Heart right ventricle (tissue), 16 donors: ENCODE measurements at regions not wholly inside any gene's neighbourhood (a gene's known extent, or its start where the extent isn't known, plus 50 kb on each side); places are given as distances from the start of the nearest gene placed in this dataset.

Experiments
- ATAC-seq, 8 donors: fragments of 200-7000 bp; cut with Tn5 transposase; one replicate each; pipeline ENCODE4 v1.9.1; 2020; ENCODE audit warnings: mild to moderate bottlenecking in 8 of 8, moderate library complexity in 8 of 8, moderate number of reproducible peaks in 1 of 8
- DNase-seq, 2 donors: peaks; one replicate each; pipeline ENCODE4 v3.0.0-alpha.2; 2020
- H3K27ac ChIP-seq, 10 donors: fragments of 200-600 bp; sonication (generic) in 2 of 10; one replicate each; pipeline versions ENCODE4 v1.5.0 to v1.8.0; 2020 to 2022; ENCODE audit warnings: mild to moderate bottlenecking in 3 of 10
- H3K27me3 ChIP-seq, 7 donors: fragments of 200-600 bp; one replicate each; pipeline ENCODE4 v1.8.0; 2021 to 2022; ENCODE audit warnings: mild to moderate bottlenecking in 2 of 7
- H3K36me3 ChIP-seq, 9 donors: fragments of 200-600 bp; sonication (generic) in 1 of 9; one replicate each; pipeline versions ENCODE4 v1.5.0 to v1.8.0; 2020 to 2022; ENCODE audit warnings: mild to moderate bottlenecking in 2 of 9
- H3K4me1 ChIP-seq, 9 donors: fragments of 200-600 bp; sonication (generic) in 1 of 9; one replicate each; pipeline versions ENCODE4 v1.5.0 to v1.8.0; 2020 to 2022; ENCODE audit warnings: mild to moderate bottlenecking in 4 of 9
- H3K4me3 ChIP-seq, 10 donors: fragments of 200-600 bp; sonication (generic) in 2 of 10; one replicate each; pipeline versions ENCODE4 v1.5.0 to v1.8.0; 2020 to 2022; ENCODE audit warnings: mild to moderate bottlenecking in 7 of 10, moderate library complexity in 2 of 10
- H3K9me3 ChIP-seq, 11 donors: fragments of 200-600 bp in 10 of 11; sonication (generic) in 2 of 11; one replicate each; pipeline versions ENCODE4 v1.5.0 to v1.8.0; 2013 to 2022; ENCODE audit warnings: mild to moderate bottlenecking in 2 of 11, control low read depth in 1 of 11, moderate library complexity in 1 of 11
- WGBS, 2 donors: extraction: QIAGEN DNeasy Blood & Tissue Kit; methylation state at CpG; one replicate each; pipeline ENCODE4 v1.1.7; 2013; ENCODE audit warnings: inconsistent platforms in 1 of 2; 5-methylcytosine and 5-hydroxymethylcytosine counted together
- intact Hi-C, 10 donors: fragments of 100-400 bp; cut with DNase I; formaldehyde crosslinking; loops; one replicate each; pipeline versions ENCODE4 v1.11.1 to v1.14.2; 2022
- TF ChIP-seq, protein P1 (sequence below), 9 donors: fragments of 200-600 bp; sonication (generic) in 2 of 9; IDR thresholded peaks; one replicate each; pipeline versions ENCODE4 v1.5.0 to v1.8.0; 2021 to 2022; ENCODE audit warnings: antibody characterized with exemption in 9 of 9, mild to moderate bottlenecking in 5 of 9, moderate library complexity in 1 of 9
- donor health status: Arrhythmogenic right ventricular cardiomyopathy.
- donor health status: ischemic (EF 13 %, LVEDD 7.1; RV severe dilation, severe dysfunction).
- donor health status: healthy with polysubstance abuse.
- donor health status: DM: no; HTN: yes; CAD: no.
- donor health status: DM: no; HTN: no; CAD: no.
- donor health status: ischemic (EF 25% LVEDD 6.9; RV normal size, moderate dysfunction).
- donor health status: ischemic (EF 25% LVEDD 5.7; RV mildly dilated, moderate dysfunction).
- donor health status: healthy.
- donor health status: DM: yes; HTN: yes; CAD: no.
- donor health status: Ischemic cardiomyopathy.
- donor health status: ischemic (EF 35%, LVEDD 5.7; RV mildly dilated, moderate dysfunction).
- donor health status: nonischemic (EF 11% LVEDD 7.7; RV severe dilation, severe dysfunction).
- donor health status: DM: yes; HTN: yes; CAD: no.
- donor health status: PGD.
- donor health status: ischemic (EF 29% LVEDD 5.4; RV normal size, mild dysfunction).
- donor health status: nonischemic (EF 23%, LVEDD 6.1; RV moderate dilation, normal function).

DNA sequence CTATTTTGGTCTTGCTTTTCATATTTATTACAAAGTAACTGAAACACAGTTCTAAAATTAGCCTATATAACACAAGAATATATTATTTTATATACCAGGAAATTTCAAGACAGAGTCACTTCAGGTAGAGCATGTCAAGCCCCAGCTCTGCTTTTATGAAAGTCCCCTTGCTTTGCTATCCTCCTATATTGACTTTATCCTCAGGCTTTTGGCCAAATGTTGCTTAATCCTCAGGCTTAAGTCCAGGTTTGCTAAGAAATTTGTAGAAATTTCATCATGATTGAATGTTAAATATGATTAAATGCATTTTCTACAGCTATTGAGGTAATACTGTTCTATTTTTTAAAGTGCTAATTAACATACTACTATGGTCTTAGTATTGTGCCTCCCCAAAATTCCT lies 227.6 kb downstream of the FZD1 start:
- peaks cover 0 to 13% (median 0%) of the 10 kb centered on the region in 11 donors for H3K9me3 ChIP-seq
- H3K36me3 ChIP-seq: no peaks in the 10 kb centered on the region
- H3K27ac ChIP-seq: no peak overlapping the region
- no peaks in the 10 kb centered on the region for H3K4me1 ChIP-seq
- intact Hi-C loops: no loop called here
- no peak for DNase-seq
- no peak for ATAC-seq
- TF ChIP-seq, protein P1, sequence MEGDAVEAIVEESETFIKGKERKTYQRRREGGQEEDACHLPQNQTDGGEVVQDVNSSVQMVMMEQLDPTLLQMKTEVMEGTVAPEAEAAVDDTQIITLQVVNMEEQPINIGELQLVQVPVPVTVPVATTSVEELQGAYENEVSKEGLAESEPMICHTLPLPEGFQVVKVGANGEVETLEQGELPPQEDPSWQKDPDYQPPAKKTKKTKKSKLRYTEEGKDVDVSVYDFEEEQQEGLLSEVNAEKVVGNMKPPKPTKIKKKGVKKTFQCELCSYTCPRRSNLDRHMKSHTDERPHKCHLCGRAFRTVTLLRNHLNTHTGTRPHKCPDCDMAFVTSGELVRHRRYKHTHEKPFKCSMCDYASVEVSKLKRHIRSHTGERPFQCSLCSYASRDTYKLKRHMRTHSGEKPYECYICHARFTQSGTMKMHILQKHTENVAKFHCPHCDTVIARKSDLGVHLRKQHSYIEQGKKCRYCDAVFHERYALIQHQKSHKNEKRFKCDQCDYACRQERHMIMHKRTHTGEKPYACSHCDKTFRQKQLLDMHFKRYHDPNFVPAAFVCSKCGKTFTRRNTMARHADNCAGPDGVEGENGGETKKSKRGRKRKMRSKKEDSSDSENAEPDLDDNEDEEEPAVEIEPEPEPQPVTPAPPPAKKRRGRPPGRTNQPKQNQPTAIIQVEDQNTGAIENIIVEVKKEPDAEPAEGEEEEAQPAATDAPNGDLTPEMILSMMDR (IDR thresholded peaks at IDR 0.05): no peak
- no peak overlapping the region for H3K4me3 ChIP-seq
- no peaks in the 10 kb centered on the region for H3K27me3 ChIP-seq

DNA sequence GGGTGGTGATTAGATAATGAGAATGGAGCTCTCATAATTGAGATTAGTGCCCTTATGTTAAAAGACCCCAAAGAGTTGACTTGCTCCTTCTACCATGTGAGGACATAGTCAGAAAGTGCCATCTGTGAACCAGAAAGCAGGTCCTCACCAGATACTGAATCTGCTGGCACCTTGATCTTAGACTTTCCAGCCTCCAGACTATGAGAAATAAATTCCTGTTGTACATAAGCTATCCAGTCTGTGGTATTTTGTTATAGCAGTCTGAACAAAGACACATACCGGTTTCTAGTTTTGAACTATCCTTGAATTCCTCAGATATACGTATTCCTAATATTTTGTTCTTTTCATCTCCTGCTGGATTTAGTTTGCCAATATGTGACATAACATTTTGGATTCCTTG lies 228.1 kb downstream of the FZD1 start:
- intact Hi-C loops: no loop called here
- WGBS, 2 donors: 94 to 98% methylated on average over 2 of the region's 2 CpGs
- Histone ChIP-seq H3K27me3 (no peaks in the 10 kb centered on the region), H3K36me3 (no peaks in the 10 kb centered on the region), H3K27ac (no peak overlapping the region), H3K4me1 (no peaks in the 10 kb centered on the region), H3K9me3 (peaks cover 0 to 15% (median 2%) of the 10 kb centered on the region in 11 donors), H3K4me3 (no peak overlapping the region)
- TF ChIP-seq, protein P1 (IDR thresholded peaks at IDR 0.05): no peak
- DNase-seq (no peak), ATAC-seq (no peak)

DNA sequence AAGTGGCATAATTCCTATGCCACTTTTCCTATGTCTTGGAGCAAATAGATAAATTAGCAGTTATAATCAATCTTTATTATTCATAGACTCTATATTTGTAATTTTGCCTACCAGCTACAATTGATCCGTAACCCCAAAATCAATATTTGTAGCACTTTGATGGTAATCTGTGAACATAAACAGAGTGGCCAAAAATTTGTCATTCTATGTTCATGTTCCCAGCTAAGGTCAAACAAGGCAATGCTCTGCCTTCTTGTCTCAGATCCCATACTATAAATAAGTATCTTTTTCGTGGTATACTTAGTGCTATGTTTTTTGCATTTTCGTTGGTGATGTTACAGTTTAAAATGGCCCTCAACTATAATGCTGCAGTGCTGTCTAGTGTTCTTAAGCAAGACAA lies 228.5 kb downstream of the FZD1 start:
- no peak for DNase-seq
- H3K27ac ChIP-seq: no peak overlapping the region
- H3K4me1 ChIP-seq: no peaks in the 10 kb centered on the region
- no peak for ATAC-seq
- TF ChIP-seq, protein P1 (IDR thresholded peaks at IDR 0.05): no peak
- no peaks in the 10 kb centered on the region for H3K27me3 ChIP-seq
- 71 to 72% methylated on average over 3 of the region's 3 CpGs for WGBS, 2 donors
- no peak overlapping the region for H3K4me3 ChIP-seq
- H3K9me3 ChIP-seq: peaks cover 0 to 18% (median 3%) of the 10 kb centered on the region in 11 donors
- intact Hi-C loops: no loop called here
- H3K36me3 ChIP-seq: no peaks in the 10 kb centered on the region

DNA sequence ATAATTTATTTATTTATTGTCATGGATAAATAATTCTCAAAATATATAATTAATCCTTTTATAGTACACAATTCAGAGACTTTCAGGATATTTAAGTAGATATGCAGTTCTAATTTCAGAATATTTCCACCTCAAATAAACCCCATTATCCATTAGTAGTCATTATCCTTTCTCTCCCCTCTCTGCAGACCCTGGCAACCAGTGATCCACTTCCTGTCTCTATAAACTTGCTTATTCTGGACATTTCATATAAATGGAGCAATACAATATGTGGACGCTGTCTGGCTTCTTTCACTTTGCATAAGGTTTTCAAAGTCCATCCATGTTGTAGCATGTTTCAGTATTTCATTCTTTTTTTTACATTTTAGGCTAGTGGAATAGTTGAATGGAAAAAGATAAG lies 230.2 kb downstream of the FZD1 start:
- Histone ChIP-seq H3K27ac (no peak overlapping the region), H3K4me3 (no peak overlapping the region), H3K27me3 (no peaks in the 10 kb centered on the region), H3K9me3 (peaks cover 0 to 29% (median 7%) of the 10 kb centered on the region in 11 donors), H3K4me1 (no peaks in the 10 kb centered on the region), H3K36me3 (no peaks in the 10 kb centered on the region)
- WGBS, 2 donors: 78 to 93% methylated on average over 1 of the region's 1 CpG
- DNase-seq (no peak), ATAC-seq (no peak)
- intact Hi-C loops: no loop called here
- TF ChIP-seq, protein P1 (IDR thresholded peaks at IDR 0.05): no peak
